Stimulated activated naive CD8-positive, alpha-beta T cell treated with anti-CD3 and anti-CD28 coated beads, Interleukin-15, Interleukin-2, amounts not matched to agents 100 ng/mL and 50 ng/mL, for 24 hours (primary cell): ENCODE measurements at regions not wholly inside any gene's neighbourhood (a gene's known extent, or its start where the extent isn't known, plus 50 kb on each side); places are given as distances from the start of the nearest gene placed in this dataset.
"Not testable (repeated sequence)": the region's sequence is repeated elsewhere in the genome, so short reads cannot be mapped to it uniquely, and the experiment has no call there.

Experiments
- H3K27ac Mint-ChIP-seq: one replicate; pipeline ENCODE4 v1.8.0; 2021; ENCODE audit warnings: mild to moderate bottlenecking, mixed read lengths
- H3K27me3 Mint-ChIP-seq: one replicate; pipeline ENCODE4 v1.8.0; 2021; ENCODE audit warnings: mixed read lengths
- H3K36me3 Mint-ChIP-seq: one replicate; pipeline ENCODE4 v1.8.0; 2021; ENCODE audit warnings: low read depth, mixed read lengths
- H3K4me1 Mint-ChIP-seq: one replicate; pipeline ENCODE4 v1.8.0; 2021; ENCODE audit warnings: low read depth, mixed read lengths
- H3K4me3 Mint-ChIP-seq: one replicate; pipeline ENCODE4 v1.8.0; 2021; ENCODE audit warnings: mild to moderate bottlenecking, mixed read lengths
- H3K9me3 Mint-ChIP-seq: one replicate; pipeline ENCODE4 v1.8.0; 2021; ENCODE audit warnings: mixed read lengths

DNA sequence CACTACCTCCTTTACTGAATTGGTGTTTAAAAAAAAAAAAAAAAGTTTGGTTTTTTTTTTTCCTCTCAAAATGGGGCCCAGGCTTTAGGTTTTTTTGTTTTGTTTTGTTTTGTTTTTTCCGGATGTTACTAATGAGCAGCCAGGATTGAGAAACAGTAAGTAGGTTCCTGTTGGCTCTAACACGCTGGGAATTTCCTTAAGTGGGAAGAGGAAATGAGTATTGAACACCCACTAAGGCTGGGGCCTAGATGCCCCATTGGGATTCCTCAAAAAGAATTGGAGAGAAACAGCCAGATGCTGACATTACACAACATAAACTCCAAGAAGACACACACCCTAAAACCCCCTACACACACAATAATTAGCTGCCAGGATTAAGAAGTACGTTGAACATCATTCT, 102.2 kb upstream of the NANOS1 start:
- H3K9me3 Mint-ChIP-seq = peaks cover 23% of the 10 kb centered on the region
- H3K36me3 Mint-ChIP-seq = peaks cover 5% of the 10 kb centered on the region
- H3K27ac Mint-ChIP-seq = no peak overlapping the region
- H3K4me3 Mint-ChIP-seq = no peak overlapping the region
- H3K4me1 Mint-ChIP-seq = no peaks in the 10 kb centered on the region
- H3K27me3 Mint-ChIP-seq = peaks cover 29% of the 10 kb centered on the region

DNA sequence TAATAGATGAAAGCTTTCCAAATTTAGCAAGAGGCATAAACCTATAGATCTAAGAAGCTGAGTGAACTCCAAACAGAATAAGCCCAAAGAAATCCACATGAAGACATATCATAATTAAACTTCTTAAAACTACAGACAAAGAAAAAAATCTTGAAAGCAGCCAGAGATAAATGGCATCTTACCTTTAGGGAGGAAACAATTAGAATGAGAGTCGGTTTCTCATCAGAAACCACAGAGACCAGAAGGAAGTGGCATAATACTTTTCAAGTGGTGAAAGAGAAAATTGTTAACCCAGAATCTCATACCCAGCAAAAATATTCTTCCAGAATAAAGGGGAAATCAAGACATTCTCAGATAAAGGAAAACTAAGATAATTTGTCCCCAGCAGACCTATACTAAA, 98.9 kb upstream of the NANOS1 start:
- Mint-ChIP-seq H3K4me3 (no peak overlapping the region), H3K4me1 (no peaks in the 10 kb centered on the region), H3K27me3 (peaks cover 38% of the 10 kb centered on the region), H3K36me3 (peaks cover 5% of the 10 kb centered on the region), H3K9me3 (peaks cover 24% of the 10 kb centered on the region), H3K27ac (no peak overlapping the region)

DNA sequence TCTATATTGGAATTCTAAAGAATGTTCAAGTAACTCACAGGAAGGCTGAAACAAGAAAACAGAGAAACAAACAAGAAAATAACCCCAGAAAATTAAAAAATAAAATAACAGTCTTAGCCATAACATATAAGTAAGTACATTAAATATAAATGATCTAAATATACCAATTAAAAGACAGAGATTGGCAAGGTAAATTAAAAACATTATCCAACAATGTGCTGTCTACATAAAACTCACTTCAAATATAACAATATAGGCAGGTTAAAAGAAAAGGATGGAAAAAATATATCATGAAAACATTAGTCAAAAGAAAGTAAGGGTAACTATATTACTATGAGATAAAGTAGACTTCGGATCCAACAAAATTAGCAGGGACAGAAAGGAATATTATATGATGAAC, 98.1 kb upstream of the NANOS1 start:
- peaks cover 38% of the 10 kb centered on the region for H3K27me3 Mint-ChIP-seq
- peaks cover 24% of the 10 kb centered on the region for H3K9me3 Mint-ChIP-seq
- peaks cover 5% of the 10 kb centered on the region for H3K36me3 Mint-ChIP-seq
- H3K4me1 Mint-ChIP-seq = no peaks in the 10 kb centered on the region
- H3K4me3 Mint-ChIP-seq = no peak overlapping the region
- no peak overlapping the region for H3K27ac Mint-ChIP-seq

DNA sequence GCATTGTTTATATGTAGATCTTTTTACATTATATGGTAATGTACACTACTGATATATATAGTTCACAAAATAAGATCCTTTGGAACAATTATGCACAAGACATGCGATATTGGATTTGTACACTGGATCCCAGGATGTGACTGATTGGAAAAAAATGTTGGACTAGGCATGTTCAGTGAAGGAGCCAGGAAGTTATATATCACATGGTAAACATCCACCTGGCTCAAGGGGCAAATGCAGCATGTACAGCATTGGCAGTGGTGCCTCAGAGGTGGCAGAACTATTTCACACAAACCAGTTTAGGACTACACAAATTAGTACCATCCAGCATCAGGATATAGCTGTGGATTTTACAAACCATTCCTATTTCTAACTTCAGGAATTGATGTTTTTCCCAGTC, 97.4 kb upstream of the NANOS1 start:
- not testable (repeated sequence) for H3K4me1 Mint-ChIP-seq, H3K36me3 Mint-ChIP-seq, H3K4me3 Mint-ChIP-seq, H3K27ac Mint-ChIP-seq
- Mint-ChIP-seq H3K9me3 (peaks cover 24% of the 10 kb centered on the region), H3K27me3 (peaks cover 40% of the 10 kb centered on the region)

DNA sequence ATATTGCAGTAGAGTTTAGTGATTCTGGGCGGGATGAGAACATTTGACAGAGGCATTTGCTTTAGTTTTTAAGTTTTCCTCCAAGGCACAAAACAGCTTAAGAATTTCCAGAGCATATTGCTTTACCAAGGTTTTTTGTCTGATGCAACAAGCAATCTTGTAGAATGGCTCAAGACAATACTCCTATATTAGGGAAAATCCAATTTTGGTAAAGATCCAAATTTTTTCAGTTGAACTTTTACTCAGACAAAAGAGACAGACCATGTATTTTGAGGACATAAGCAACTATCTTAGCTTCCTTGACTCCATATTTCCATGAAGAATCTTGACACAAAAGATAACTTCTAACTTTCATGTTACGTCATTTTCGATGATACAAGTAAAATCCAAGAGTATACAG, 92.3 kb upstream of the NANOS1 start:
- no peaks in the 10 kb centered on the region for H3K36me3 Mint-ChIP-seq

DNA sequence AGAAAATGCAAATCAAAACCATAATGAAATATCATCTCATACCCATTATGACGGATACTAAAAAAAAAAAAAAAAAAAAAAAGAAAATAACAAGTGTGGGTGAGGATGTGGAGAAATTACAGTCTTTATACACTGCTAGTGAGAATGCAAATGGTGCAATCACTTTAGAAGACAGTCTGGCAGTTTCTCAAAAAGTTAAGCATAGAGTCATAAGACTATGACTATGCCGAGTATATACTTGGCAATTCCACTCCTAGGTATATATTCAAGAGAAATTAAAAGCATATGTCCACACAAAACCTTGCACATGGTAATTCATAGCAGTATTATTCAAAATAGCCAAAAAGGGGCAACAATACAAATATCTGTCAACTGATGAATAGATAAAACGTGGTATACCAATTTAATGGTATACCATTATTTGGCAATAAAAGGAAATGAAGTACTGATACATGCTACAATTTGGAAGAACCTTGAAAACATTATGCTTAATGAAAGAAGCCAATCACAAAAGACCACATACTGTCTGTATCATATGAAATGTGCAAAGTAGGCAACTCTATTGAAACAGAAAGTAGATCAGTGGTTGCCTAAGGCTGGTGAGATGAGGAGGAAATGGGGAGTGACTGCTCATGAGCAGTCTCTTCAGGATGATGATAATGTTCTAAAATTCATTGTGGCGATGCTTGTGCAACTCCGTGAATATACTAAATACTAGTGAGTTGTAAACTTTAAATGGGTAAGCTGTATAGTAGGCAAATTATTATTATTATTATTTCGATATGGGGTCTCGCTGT, 90.1 kb upstream of the NANOS1 start:
- H3K27me3 Mint-ChIP-seq = peaks cover 31% of the 10 kb centered on the region

More for the DNA sequence above, 92.3 kb upstream of the NANOS1 start:
- Mint-ChIP-seq H3K27ac (no peak overlapping the region), H3K9me3 (peaks cover 6% of the 10 kb centered on the region), H3K4me1 (no peaks in the 10 kb centered on the region), H3K4me3 (no peak overlapping the region), H3K27me3 (peaks cover 48% of the 10 kb centered on the region)

DNA sequence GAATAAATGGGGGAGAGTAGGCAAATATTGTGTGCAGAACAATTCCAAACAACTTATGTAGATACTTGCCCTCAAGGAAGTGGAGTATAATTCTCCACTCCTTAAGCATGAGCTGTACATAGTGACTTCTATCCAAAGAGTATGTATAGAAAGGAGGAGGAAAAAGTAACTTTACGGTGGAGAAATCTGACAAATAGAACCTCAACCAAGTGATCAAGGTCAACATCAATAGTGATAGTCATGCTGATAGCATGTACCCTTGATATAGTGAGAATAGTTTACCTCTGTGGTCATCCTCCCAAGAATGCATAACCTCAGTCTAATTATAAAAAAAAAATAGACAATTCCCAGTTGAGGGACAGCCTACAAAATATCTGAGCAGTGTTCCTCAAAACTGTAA, 89.1 kb upstream of the NANOS1 start:
- H3K36me3 Mint-ChIP-seq = no peaks in the 10 kb centered on the region
- no peak overlapping the region for H3K4me3 Mint-ChIP-seq
- no peaks in the 10 kb centered on the region for H3K4me1 Mint-ChIP-seq
- no peak overlapping the region for H3K27ac Mint-ChIP-seq
- H3K9me3 Mint-ChIP-seq = peaks cover 5% of the 10 kb centered on the region
- H3K27me3 Mint-ChIP-seq = peaks cover 26% of the 10 kb centered on the region

More for the DNA sequence above, 90.1 kb upstream of the NANOS1 start:
- Mint-ChIP-seq H3K4me1 (no peaks in the 10 kb centered on the region), H3K36me3 (no peaks in the 10 kb centered on the region), H3K4me3 (no peak overlapping the region), H3K27ac (no peak overlapping the region), H3K9me3 (peaks cover 5% of the 10 kb centered on the region)

DNA sequence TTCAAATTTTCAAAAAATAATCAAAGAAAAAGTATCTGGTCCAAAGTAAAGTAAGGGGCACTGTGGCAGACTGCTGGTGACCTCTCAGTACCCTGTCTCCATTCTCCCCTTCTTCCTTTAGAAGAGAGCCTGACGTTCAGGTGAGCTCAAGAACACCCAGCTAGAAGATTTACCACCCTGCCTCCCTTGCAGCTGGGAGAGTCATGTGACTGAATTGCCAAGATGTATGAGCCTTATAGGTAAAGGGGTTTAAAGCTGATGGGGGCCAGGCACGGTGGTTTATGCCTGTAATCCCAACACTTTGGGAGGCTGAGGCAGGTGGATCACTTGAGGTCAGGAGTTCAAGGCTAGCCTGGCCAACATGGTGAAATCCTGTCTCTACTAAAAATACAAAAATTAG, 86.3 kb upstream of the NANOS1 start:
- H3K36me3 Mint-ChIP-seq = no peaks in the 10 kb centered on the region
- H3K4me1 Mint-ChIP-seq = no peaks in the 10 kb centered on the region
- no peak overlapping the region for H3K27ac Mint-ChIP-seq
- no peak overlapping the region for H3K4me3 Mint-ChIP-seq
- peaks cover 5% of the 10 kb centered on the region for H3K9me3 Mint-ChIP-seq
- H3K27me3 Mint-ChIP-seq = peaks cover 12% of the 10 kb centered on the region

DNA sequence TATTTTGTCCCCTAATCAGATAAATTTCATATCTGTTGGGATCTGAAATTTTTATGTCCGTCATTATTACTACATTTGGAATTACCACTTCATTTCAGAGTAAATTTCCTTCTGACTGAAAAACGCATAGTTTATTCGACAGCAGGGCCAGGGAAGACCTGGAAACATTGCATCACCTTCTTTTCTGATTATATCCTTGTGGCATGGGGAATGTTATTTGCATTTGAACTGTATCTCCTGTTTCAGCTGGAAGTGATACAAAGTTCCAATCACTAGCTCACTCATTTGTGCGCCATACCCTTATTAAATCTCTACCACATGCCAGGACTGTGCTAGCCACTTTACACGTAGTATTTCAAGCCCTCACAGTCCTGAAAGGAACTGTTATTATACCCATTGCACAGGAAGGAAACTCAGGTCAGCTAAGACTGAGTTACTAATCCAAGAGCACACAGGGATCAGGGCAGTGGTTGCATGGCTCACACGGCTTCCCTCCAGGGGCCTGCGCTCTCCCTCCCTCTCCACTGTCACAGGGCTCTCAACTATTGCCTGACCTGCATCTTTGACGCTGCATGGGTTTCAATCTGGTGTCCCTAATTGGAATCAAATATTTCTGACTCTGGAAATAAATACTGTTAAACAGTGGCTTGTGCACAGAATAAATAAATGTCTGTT, 84.4 kb upstream of the NANOS1 start:
- Mint-ChIP-seq H3K27me3 (peaks cover 3% of the 10 kb centered on the region), H3K4me1 (no peaks in the 10 kb centered on the region), H3K4me3 (no peak overlapping the region), H3K36me3 (no peaks in the 10 kb centered on the region), H3K27ac (no peak overlapping the region), H3K9me3 (no peaks in the 10 kb centered on the region)

DNA sequence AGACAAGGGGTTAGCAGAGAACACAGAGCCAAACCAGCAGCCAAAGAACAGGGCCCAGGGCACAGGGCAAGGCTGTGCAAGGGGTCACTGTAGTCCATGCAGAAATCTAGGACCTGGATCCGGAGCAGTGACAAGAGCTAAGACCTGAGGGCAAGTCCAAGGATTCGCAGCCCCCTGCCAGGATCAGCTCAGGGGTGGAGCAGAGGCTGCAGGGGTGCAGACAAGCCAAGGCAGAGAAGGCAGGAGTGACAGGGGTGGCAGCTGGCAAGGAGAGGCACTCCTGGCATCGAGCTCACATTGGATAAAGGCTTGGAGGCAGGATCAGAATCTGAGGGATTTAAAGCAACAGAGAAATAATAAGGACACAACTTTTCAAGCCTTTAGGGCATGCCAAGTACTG, 80.7 kb upstream of the NANOS1 start:
- no peaks in the 10 kb centered on the region for H3K9me3 Mint-ChIP-seq
- peaks cover 8% of the 10 kb centered on the region for H3K27me3 Mint-ChIP-seq
- no peak overlapping the region for H3K4me3 Mint-ChIP-seq
- H3K36me3 Mint-ChIP-seq = no peaks in the 10 kb centered on the region
- no peak overlapping the region for H3K27ac Mint-ChIP-seq
- H3K4me1 Mint-ChIP-seq = no peaks in the 10 kb centered on the region

DNA sequence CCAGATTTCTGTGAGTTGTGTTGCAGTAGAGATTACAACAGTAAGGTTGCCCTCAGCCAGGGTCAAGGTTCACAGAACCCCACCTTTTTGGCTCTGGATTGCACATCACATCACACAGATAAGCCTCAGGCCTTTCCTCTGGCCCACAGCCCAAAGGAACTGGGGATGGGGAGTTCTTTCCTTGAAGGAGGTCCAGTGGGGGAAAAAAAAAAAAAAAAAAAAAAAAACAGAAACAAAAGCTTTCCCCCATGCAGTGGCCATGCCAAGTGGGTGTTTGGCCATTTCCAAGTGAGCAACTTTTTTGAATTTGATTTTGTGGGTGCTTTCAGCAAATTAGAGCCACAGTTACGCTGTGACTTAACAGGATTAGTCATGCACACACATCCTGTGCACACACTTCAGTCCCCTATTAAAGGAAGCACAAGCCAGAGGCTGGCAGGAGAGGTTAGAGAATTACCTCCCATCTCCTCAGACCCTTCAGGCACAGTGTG, 79.3 kb upstream of the NANOS1 start:
- peaks cover 5% of the 10 kb centered on the region for H3K27me3 Mint-ChIP-seq
- H3K4me3 Mint-ChIP-seq = no peak overlapping the region

DNA sequence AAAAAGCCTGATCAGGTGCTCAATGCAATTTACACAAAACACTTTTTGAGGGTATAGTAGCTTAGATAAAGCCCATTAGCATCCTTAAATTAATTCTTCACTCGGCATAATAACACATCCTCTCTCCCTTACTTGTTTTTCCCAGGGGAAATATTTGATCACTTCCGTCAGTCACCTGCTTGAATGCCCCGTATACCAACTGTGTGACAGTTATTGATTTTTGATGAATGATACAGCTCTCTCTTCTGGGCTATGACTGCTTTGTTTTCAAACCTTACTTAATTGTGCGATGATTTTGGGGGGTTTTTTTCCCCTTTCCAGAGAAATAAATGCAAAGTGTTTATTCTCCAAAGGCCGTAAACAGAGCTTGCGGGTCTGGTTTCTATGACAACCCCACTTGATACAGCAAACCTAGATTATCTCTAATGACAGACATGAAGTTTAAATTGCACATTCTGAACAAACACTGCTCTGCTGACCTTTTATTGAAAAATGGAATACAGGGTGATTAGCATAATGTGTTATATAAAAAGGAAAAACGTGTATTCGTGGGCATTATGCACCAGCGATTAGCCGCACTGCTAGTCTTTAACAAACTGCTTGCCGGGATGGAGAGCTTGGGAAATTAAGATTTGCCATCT, 78.4 kb upstream of the NANOS1 start:
- Mint-ChIP-seq H3K27ac (no peak overlapping the region), H3K4me3 (no peak overlapping the region), H3K27me3 (peaks cover 5% of the 10 kb centered on the region), H3K4me1 (no peaks in the 10 kb centered on the region), H3K36me3 (no peaks in the 10 kb centered on the region), H3K9me3 (no peaks in the 10 kb centered on the region)

More for the DNA sequence above, 79.3 kb upstream of the NANOS1 start:
- no peaks in the 10 kb centered on the region for H3K36me3 Mint-ChIP-seq
- H3K27ac Mint-ChIP-seq = no peak overlapping the region
- no peaks in the 10 kb centered on the region for H3K4me1 Mint-ChIP-seq
- no peaks in the 10 kb centered on the region for H3K9me3 Mint-ChIP-seq

DNA sequence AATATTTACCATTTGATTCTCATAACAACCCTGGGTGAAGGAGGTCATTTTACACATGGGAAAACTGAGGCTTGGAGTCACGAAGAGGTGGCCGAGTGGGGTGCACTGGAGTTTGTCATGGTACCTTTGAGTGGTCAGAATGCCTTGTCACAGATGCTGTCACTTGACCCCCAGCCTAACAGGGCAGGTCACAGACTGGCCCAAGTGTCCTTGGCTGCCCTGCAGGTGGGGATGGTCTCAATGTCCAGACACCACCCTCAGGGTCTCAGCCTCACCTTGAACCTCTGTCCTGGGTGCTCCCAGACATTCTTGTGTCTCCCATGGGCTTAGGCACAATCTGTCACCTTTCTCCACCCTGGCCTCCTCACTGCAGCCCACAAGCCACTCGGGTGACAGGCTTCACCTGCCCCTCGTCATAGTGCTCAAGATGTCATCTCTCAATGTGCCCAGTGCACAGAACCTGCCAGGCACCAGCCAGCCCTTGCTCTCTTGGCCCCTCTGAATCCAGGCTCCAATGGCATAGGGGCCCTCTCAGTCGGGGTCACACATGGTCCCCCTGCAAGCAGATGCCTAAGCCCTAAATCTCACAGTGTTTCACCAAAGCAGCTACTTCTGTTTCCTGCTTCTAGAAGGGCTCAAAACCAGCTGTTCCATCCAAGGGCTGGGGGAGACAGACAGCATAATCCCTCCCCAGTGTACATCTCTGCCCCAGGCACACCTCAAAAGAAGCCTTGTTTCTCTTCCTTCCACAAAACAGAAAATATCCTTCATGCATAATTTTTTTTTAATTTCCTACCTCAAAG, 76.8 kb upstream of the NANOS1 start:
- peaks cover 5% of the 10 kb centered on the region for H3K27me3 Mint-ChIP-seq
- no peak overlapping the region for H3K4me3 Mint-ChIP-seq
- H3K27ac Mint-ChIP-seq = no peak overlapping the region
- H3K4me1 Mint-ChIP-seq = no peaks in the 10 kb centered on the region
- H3K36me3 Mint-ChIP-seq = no peaks in the 10 kb centered on the region
- H3K9me3 Mint-ChIP-seq = no peaks in the 10 kb centered on the region

DNA sequence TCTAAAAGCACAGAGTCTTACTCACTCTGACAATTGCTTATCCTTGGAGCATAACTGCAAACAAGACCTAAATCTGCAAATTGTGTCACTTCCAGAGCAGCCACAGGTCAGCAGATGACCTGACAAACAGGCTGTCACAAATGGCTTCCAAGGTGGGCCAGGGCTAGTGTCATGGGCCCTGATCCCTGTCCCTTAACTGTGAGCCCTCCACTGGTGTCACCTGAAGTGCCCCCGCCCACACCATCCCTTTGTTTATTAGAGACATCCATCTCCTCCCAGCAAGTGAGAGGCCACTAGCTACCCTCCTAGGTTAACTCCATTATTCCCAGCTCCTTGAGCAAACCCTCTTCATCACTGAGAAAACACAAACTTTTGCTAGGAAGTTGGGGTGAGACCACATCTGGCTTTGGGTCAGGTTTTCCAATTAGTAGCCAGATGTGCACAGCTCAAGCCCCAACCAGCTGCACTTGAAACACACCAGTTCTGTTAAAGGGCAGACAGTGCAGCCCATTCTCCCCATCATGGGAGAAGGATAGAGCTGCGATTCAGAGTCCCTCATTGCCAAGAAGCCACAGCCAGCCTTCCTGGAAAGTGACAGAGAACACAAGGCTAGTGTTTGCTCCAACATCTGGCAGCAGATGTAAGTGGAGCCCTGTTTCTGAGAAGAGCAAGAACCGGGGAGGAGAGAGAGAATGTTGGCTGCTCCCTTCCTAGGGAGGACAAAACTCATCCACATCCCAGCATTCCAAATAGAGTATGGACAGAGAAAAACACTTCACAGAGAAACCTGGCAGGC, 75.7 kb upstream of the NANOS1 start:
- H3K9me3 Mint-ChIP-seq = no peaks in the 10 kb centered on the region
- H3K36me3 Mint-ChIP-seq = no peaks in the 10 kb centered on the region
- H3K27ac Mint-ChIP-seq = no peak overlapping the region
- H3K4me3 Mint-ChIP-seq = no peak overlapping the region
- H3K27me3 Mint-ChIP-seq = peaks cover 5% of the 10 kb centered on the region
- H3K4me1 Mint-ChIP-seq = no peaks in the 10 kb centered on the region
